Smooth muscle cell (in vitro differentiated cells): ENCODE measurements at regions not wholly inside any gene's neighbourhood (a gene's known extent, or its start where the extent isn't known, plus 50 kb on each side); places are given as distances from the start of the nearest gene placed in this dataset. TPM values are rescaled to one million over a fixed set of nuclear protein-coding genes. Genes with fewer than 3 reads are reported as not detected.

ENCODE experiments used
- small RNA-seq: library from RNA; depleted of rRNA; stranded (forward); fragments of <200 nt; gene quantifications from one replicate; pipeline ENCODE3, GENCODE V24; 2014

Small RNA genes in the stretch of these regions (small RNA-seq; reads per million reads assigned to genes)
- gene HIGD1AP4 (not detected), gene RN7SL807P (not detected)
